Neural progenitor cell (in vitro differentiated cells): ENCODE measurements at regions not wholly inside any gene's neighbourhood (a gene's known extent, or its start where the extent isn't known, plus 50 kb on each side); places are given as distances from the start of the nearest gene placed in this dataset.

Experiments
- EZH2 ChIP-seq: fragments of 200-600 bp; sonication (generic); IDR thresholded peaks from 2 replicates; pipeline ENCODE4 v1.6.1; 2017; ENCODE audit warnings: antibody characterized with exemption, mild to moderate bottlenecking, moderate library complexity
- EZH2phosphoT487 ChIP-seq: fragments of 200-600 bp; sonication (generic); IDR thresholded peaks from 2 replicates; pipeline ENCODE4 v1.6.1; 2017; ENCODE audit warnings: antibody characterized with exemption
- TF ChIP-seq, protein P1 (sequence below): fragments of 200-600 bp; sonication (generic); IDR thresholded peaks from 2 replicates; pipeline ENCODE4 v1.5.1; 2017; ENCODE audit warnings: antibody characterized with exemption, mild to moderate bottlenecking

DNA sequence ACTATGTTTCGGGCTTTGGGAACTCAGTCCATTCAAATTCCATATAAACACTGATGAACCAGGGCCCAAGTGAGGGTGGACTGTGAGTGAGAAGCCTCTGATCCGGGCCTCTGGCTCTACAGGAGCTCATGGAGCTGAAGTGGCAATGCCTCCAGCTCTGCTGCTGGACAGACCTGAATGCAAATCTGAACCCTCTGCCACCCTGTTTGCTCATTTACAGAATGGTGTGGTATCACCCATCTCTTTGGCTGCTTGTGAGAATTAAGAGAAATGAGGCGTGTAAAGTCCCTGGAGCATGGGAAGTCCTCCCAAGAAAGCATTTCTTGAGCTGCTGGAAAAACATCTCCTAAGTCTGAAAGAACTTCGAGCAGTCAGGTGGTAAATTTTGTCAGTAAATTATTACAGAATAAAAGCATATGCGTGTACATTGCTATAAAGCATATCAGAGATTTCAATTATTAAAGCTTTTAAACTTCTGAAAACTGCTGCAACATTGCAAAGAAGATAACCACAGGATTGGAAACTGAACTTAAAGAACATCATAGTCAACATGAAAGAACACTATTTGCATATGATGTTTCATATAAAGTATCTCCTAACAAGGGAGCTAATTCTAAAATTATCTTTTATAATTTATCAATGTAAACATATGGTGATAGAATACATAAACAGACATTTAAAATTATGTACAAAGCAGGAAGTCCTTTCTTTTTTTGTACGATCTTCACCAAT is 369.0 kb downstream of the UQCRFS1 start:
- TF ChIP-seq, protein P1, sequence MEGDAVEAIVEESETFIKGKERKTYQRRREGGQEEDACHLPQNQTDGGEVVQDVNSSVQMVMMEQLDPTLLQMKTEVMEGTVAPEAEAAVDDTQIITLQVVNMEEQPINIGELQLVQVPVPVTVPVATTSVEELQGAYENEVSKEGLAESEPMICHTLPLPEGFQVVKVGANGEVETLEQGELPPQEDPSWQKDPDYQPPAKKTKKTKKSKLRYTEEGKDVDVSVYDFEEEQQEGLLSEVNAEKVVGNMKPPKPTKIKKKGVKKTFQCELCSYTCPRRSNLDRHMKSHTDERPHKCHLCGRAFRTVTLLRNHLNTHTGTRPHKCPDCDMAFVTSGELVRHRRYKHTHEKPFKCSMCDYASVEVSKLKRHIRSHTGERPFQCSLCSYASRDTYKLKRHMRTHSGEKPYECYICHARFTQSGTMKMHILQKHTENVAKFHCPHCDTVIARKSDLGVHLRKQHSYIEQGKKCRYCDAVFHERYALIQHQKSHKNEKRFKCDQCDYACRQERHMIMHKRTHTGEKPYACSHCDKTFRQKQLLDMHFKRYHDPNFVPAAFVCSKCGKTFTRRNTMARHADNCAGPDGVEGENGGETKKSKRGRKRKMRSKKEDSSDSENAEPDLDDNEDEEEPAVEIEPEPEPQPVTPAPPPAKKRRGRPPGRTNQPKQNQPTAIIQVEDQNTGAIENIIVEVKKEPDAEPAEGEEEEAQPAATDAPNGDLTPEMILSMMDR: no peak
- no peak for TF ChIP-seq EZH2phosphoT487
- TF ChIP-seq EZH2: no peak
